Medulla oblongata (tissue), 1 donor: ENCODE measurements at regions not wholly inside any gene's neighbourhood (a gene's known extent, or its start where the extent isn't known, plus 50 kb on each side); places are given as distances from the start of the nearest gene placed in this dataset.
"Not testable (repeated sequence)": the region's sequence is repeated elsewhere in the genome, so short reads cannot be mapped to it uniquely, and the experiment has no call there.

Experiments
- DNase-seq: peaks from one replicate; pipeline ENCODE4 v3.0.0-alpha.2; 2015; ENCODE audit errors: extremely low spot score

GRCh38 chr4:120200573-120201110, 134.0 kb upstream of the MAD2L1 start:
- DNase-seq, result not testable (repeated sequence)

DNA sequence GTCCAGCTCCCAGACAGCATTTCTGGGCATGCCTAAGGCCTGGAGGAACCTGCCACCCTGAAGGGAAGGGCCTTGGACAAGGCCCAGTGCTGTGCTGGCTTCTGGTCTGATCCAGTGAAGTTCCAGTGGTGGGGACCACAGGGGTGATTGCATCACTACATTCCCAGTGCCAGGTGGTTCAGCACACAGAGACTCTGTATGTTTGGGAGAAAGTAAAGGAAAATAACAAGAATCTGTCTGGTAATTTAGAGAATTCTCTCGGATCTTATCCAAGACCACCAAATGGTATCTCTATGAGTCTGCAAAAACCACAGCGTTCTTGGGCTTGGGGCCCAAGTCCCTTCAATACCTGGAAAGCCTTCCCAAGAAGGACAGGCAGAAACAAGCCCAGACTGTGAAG, 131.8 kb upstream of the MAD2L1 start:
- no peak for DNase-seq

DNA sequence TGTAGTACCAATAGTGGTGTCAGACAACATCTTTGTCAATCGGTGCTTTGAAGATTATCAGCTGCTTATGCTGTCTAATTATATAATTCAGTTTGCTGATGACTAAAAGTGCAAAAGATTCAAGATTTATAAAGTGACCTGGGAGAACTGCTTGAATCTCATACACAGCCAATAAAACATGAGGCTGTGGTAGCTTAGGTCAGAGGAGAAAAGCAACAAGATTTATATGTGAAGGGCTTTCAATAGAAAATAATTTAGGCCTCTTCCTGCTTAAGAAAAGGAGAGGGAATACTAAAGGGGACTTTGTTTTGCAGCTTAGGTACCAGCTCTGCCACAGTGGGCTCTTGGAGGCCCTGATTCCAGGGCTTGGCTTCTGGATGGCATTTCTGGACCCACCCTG, 111.0 kb upstream of the MAD2L1 start:
- no peak for DNase-seq

DNA sequence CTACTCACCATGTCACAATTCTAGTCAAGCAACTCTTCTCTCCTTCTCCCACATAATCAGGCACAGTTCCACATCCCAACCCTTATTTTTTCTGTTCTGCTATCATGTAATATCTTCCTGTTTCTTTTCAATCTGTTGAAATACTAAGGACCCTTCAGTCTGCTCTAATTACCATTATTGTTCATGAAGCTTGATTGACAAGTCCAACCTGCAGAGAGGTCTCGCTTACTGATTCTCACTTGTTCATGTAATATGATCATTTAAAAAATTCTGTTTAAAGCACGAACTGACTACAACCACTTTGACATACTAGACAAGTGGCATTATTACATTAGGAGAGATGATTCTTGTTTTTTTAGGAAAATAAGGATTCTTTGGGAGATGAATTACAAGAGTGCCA, 108.6 kb upstream of the MAD2L1 start:
- no peak for DNase-seq

- DNase-seq, result no peak
Observed at GRCh38 chr4:120163895-120164294, 97.2 kb upstream of the MAD2L1 start.

DNA sequence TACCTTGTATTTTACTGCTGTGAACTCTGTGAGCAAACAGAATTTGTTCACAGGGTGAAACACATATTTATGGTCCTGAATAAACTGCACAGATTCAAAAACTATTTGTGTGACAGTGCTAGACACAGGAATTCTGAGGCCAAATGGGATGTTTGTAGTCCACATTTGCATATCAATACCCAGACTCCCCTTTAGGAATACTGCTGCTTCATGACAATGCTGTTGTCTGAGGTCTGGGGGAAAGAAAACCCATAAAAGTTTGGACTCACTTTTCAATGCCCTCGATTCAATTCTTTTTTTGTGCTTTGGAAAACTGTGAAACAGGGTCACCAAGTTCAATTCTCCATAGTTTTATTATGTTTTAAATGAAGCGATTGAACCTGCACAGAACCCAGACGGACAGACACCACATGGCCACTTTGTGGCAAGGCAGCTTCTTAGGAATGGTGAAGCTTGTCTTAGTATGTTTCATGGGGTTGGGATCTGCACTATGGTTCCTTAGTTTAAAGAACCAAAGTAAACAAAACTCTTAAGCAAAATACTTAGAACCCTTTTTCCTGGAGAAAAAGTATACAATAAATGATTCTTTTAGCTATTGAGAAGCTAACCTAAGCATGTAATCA, 92.3 kb upstream of the MAD2L1 start:
- no peak for DNase-seq

DNA sequence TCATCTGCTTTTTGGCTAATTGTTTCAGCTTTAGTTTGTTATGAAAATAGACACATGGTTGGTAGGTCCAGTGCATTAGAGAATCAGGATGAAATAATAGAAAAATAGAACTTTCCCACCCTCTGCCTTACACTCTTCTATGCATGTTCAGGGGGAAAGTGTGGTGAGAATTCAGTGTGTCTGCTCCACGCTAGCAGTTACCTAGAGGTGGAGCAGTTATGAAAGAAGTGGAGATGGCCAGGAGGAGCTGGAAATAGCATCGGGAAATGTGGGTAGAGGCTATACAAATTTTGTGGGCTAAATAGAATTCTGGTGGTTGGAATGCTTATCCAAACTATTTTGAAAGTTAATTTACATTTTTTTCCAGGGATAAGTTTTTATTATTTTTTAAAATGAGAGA, 91.4 kb upstream of the MAD2L1 start:
- no peak for DNase-seq

- peak; percentile 86 for DNase-seq
Observed at GRCh38 chr4:120156120-120156718, 89.6 kb upstream of the MAD2L1 start.

GRCh38 chr4:120155287-120155686, 88.6 kb upstream of the MAD2L1 start:
- DNase-seq, result no peak

DNA sequence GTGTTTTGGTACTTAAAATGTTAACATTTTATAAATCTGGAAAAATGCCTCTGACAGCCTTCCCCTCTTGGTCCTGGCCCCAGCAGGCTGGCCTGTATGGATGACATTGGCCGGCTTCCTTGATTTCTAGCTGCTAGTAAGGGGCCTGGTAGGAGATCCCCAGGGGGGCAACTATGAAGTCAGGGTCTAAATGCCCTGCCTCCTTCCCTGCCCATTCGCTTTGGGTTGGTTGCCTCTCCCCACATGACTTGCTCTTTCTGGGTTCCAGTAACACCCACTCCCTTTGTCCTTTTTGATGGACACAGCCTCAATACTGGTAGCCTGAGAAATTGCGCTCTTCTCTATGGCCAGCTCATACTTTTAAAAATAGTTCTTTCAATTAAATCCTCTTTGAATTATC, 78.0 kb upstream of the MAD2L1 start:
- DNase-seq, result no peak

DNA sequence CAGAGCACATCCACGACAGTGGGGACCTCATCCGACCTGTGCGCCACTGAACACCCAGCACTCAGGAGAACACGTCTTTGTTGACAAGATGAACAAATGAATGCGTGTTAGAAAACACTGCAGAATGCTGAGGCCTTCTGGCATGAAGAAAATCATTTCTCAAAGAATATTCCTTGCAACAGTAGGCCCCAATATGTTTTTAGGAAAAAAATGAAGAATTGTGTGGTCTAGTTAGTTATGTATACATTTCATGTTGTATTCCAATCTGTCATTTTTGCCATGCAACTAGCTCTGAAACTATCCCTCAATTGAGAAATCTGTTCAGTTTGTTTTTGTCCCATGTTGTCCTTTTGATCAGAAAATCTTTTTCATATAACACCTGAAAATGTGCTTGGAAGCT, 77.4 kb upstream of the MAD2L1 start:
- no peak for DNase-seq

DNA sequence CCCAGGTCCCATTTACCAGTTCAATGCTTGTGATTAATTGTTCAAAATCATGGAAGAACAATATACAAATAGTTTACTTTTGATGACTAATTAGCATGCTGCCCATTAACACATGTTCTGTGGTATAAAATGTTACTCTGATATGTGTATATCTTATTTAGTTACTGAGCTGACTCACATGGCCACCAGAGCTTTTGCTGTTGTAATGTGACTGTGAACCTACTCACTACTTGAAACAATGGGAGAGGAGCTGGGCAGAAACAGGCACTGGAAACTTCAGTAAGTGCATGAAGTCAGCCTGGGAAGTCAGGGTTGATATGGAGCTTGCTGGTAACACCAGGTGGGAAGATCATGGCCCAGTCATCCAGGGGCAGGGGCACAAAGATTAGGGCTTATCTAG, 72.7 kb upstream of the MAD2L1 start:
- DNase-seq, result no peak

DNA sequence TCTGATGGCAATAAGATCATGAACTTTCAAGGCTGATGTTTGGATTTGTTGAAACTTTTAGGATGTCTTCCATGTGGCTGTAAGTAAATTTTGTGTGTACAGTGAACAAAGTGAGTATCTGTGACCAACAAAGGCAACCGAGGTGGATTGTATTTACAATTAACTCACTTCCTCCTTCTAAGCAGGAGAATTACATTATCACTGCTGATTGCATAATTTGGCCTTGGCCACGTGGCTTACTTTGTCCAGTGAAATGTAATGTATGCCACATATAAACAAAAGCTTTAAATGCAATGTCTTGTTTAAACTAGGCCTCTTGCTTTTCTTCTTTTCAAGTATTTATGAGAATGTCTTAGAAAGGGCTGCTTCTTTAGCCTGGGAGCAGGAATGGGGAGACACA, 66.3 kb upstream of the MAD2L1 start:
- no peak for DNase-seq

- DNase-seq, result no peak
Observed at GRCh38 chr4:120130786-120131185, 64.1 kb upstream of the MAD2L1 start.
